Right lung (tissue), 2 donors: ENCODE measurements at regions not wholly inside any gene's neighbourhood (a gene's known extent, or its start where the extent isn't known, plus 50 kb on each side); places are given as distances from the start of the nearest gene placed in this dataset.

ENCODE experiments used
- DNase-seq, 2 donors: peaks; one replicate each; pipeline ENCODE4 v3.0.0-alpha.2; 2013

GRCh38 chr16:11473728-11474127, 113.0 kb downstream of the LITAF start:
- DNase-seq = no peak

DNA sequence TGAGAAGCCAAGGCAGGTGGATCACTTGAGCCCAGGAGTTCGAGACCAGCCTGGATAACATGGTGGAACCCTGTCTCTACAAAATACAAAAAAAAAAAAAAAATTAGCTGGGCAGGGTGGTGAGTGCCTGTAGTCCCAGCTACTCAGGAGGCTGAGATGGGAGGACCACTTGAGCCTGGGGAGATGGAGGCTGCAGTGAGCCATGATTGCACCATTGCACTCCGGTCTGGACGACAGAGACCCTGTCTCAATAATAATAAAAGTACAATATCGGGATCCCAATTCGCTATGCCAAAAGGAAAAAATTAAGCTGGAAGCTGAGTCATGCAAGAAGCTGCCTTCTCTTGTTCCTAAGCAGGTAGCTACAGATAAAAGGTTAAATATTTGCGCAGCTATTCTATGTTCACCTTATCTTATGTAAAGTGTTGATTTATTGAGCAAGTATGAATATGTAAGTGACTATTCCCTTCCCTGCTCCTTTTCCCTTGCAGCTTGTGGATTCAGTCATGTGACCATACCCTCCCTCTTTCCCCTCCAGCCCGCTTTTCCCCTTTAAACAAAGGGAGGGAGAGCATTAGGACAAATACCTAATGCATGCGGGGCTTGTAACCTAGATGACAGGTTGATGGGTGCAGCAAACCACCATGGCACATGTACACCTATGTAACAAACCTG, 112.0 kb downstream of the LITAF start:
- DNase-seq = no peak

DNA sequence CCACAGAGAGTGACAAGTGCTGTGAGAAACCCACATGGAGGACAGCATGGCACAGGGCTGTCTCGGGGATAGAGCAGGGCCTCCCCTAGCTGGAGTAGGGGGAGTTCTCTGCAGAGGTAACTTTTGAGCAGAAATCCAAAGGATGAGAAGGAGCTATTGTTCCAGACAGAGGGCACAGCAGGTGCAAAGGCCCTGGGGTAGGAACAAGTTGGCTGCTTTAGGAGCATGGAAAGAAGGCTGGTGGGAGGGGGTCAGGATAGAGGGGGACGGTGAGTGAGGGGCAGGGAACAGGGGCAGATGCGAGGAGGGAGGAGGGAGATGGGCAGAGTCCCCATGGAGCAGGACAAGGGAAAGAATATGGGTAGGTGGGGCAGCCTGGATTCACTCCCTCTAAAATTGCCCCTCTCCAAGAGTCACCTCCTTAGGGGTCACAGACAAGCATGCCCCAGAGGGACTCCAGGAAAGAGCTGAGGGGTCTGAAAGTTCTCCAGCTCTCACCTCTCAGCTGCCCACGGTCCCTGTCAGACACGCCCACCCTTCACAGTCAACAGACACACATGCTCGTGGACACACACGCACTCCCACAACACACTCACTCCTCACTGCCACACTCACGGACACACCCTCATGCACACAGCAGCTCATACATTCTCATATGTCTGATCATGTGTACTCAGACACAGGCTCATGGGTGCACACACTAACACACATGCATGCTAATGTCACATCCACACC, 110.7 kb downstream of the LITAF start:
- DNase-seq = no peak

DNA sequence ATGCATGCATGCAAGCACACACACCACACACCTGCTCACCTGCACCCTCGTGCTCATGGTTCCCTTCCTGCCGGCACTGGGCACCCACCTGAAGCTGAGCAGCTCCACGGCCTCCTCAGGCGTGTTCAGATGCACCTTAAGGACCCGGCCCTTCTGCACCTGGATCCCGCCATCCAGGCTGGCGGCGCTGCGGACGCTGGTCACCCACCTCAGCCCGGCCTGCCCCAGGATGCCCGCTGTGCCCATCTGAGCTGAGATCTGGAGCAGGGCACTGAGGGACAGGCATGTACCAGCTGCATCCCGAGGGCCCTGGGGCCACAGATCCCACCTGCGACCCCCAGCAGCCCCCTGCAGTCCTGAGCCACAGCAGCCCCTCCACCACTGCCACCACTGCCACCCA, 110.0 kb downstream of the LITAF start:
- DNase-seq = no peak

GRCh38 chr16:11478431-11479119, 108.1 kb downstream of the LITAF start:
- DNase-seq = no peak

- no peak for DNase-seq
These were observed 106.8 kb downstream of the LITAF start for GRCh38 chr16:11479916-11480315.

GRCh38 chr16:11480634-11481033, 106.1 kb downstream of the LITAF start:
- no peak for DNase-seq

DNA sequence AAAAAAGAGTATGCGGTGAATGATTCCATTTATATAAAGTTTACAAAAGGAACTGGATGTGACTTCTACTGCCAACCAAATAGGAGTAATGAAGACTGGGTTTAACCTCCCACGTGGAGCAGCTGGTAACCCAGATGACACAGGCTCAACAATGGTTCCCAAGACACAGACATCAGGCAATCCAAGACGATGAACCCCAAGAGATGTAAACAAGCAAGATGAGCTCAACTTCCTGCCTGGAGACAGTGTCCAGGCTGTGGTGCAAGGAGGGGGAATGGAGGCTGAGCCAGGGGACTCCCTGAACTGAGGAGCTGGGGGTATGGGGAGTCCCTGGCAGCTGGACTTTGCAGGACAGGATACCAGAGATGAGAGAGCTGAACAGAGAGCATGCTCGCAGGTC, 104.7 kb downstream of the LITAF start:
- DNase-seq = no peak

DNA sequence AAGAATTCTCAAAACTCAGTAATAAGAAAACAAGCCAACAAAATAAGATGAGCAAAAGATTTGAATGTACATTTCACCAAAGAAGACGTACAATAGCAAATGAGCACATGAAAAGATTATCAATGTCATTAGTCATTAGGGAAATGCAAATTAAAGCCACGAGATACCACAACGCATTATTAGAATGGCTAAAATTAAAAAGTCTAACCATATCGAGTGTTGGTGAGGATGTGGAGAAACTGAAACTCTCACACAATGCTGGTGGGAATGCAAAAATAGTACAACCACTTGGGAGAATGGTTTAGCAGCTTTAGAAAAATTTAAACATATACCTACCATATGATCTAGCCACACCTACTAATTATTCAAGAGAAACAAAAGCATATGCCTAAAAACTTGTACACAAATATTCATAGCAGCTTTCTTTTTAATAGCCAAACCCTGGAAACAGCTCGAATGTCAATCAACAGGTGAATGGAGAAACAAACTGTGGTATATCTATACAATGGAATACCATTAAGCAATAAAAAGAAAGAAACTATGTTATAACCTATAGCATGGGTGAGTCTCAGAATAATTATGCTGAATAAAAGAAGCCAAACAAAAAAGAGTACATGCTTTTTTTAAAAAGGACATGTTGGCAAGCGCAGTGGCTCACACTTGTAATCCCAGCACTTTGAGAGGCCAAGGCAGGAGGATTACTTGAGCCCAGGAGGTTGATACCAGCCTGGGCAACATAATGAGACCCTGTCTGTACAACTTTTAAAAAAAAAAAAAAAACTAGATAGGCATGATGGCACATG, 103.6 kb downstream of the LITAF start:
- DNase-seq = no peak

DNA sequence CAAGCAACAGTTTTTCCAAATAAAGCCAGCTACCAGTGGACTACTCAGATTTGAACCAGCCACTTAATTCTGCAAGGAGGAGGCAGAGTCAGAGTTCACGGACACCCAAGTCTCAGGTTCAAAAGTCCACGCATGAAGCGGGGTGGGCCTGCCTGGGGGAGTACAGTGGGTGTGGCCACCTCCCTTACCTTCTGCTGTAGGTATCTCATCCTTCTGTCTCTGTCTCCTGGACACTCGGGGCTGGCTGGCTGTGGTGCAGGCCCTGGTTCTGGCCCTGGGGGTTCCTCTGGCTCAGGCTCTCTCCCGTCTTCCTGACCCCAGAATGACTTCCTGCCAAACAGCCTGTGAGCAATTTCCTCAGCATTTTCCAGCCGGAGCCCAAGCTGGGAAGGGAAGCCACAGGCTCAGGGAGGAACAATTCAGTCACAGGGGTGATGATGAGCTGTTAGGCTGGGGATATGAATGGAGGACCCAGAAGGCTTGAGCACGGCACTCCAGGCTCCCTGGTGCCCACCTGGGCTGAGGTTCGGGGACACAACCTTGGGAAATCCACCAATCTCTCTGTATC, 101.9 kb downstream of the LITAF start:
- DNase-seq = no peak

DNA sequence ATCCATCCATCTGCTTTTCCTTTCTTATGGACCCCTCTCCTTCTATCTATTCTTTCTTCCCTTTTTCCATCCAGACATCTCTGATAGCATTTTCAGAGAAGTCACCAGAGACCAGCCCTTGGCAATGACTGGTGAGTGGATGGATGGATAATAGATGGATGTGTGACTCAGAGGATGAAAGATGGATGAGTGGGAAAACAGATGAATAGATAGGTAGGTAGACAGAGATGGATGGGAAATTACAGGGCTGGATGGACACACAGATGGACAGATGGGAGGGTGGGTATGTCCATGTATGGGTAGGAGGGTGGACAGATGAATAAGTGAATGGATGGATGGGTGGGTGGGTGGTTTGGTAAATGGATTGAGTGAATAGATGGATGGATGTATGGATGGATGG, 101.0 kb downstream of the LITAF start:
- DNase-seq = no peak

GRCh38 chr16:11487289-11487688, 99.4 kb downstream of the LITAF start:
- DNase-seq = no peak

DNA sequence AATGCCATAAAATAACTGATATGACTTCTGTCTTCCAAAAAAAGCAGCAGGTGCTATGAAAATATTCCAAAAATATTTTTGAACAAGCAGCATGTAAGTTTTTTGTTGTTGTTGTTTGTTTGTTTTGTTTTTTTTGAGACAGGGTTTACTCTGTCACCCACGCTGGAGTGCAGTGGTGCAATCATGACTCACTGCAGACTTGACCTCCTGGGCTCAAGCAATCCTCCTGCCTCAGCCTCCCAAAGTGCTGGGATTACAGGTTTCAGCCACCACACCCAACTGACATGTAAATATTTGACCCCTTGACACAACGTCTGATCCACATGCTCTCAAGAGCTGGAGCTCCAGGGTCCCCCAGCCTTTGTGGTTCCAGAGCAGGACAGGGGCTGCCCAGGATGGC, 98.4 kb downstream of the LITAF start:
- DNase-seq = no peak

DNA sequence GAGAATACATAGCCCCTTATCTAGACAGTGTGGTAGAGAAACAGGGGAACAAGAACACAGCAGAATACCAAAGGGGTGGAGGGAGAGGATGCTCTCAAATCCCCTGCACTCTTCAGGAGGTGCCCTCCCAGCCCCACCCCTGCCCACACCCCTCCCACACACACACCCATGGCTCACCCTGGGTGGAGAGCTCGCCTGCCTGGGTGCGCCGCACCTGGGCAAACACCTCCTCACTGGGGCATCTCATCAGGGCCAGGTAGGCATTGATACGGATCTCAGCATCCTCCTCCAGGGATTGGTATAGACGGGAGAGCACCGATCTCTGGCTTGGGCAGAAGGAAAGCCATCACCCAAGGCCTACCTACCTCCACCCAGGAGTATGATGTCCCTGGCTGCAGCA, 95.2 kb downstream of the LITAF start:
- no peak for DNase-seq

DNA sequence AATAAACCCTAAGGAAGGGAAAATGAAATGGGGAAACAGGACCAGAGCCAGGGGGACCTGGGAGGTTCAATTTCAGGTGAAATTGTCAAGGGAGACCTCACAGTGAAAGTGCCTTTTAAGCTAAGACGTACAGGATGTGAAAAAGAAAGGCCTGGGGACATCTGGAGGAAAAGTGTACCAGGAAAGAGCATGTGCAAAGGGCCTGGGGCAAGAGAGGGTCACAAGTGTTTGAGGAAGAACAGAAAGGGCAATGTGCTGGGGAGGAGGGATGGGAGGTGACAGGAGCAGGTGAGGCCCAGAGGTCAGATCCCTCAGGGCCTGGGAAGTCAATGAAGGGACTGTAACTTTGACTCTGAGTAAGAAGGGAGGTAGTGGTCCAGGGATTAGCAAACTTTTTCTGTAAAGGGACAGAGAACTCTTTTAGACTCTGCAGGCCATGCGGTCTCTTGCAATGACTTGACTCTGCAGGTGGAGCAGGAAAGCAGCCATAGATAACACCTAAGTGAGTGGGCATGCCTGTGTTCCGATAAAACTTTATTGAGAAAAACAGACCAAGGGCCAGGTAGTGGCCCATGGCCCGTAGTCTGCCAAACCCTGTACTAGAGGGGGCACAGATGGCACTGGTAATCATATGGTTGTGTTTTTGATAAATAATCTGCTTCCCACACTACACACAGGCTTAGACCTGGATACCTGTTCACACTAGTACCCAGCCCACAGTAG, 93.8 kb downstream of the LITAF start:
- no peak for DNase-seq

DNA sequence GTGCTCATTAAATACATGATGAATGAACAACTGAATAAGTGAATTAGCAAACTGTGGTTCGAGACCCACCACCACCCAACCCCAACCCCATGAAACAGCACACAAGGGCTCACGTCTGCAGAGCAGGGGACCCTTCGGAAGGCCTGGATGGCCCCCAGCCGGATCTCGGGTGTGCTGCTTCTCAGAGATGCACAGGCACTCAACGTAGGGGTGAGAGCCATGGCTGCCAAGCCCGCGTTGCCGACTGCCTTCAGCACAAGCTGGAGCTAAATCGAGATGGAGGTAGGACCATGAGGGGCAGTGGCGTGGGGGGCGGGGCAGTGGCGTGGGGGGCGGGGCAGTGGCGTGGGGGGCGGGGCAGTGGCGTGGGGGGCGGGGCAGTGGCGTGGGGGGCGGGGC, 93.2 kb downstream of the LITAF start:
- DNase-seq = no peak

DNA sequence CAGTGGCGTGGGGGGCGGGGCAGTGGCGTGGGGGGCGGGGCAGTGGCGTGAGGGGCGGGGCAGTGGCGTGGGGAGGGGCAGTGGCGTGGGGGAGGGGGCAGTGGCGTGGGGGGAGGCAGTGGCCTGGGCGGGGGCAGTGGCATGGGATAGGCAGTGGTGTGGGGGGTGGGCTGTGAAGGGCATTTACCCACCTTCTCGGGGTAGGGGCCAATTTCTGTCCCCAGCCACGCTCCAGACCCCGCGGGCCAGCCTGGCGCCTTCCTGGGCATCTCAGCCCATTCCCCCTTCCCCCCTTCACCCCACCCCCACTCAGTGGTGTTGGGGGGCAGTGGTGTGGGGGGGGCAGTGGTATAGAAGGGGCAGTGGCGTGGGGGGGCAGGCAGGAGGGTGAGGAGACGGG, 92.7 kb downstream of the LITAF start:
- no peak for DNase-seq

DNA sequence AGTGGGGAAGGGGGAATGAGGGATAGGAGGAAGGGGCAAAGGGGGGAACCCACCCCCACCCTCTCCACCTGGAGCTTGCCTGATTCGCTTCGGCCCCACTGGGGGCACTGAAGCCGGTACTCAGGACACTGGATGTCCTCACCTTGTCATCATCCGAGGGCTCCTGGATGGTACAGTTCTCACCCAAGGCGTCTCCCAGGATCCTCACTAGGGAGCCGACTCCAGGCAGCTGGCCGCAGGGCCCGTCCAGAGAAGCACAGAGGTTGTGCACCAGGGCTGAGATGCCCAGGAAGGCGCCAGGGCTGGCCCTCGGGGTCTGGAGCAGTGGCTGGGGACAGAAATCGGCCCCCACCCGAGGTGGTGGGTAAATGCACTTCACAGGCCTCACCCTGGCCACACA, 92.3 kb downstream of the LITAF start:
- DNase-seq = no peak

- DNase-seq = no peak
These were observed 91.7 kb downstream of the LITAF start for GRCh38 chr16:11495066-11495407.
